Caco-2 (cell line): ENCODE measurements at regions not wholly inside any gene's neighbourhood (a gene's known extent, or its start where the extent isn't known, plus 50 kb on each side); places are given as distances from the start of the nearest gene placed in this dataset.

Experiments used
- BruUV-seq: library from RNA; stranded (reverse); fragments of 400-500 nt; replicated peaks from 2 replicates; lab custom pipeline; 2021; lab: Mats Ljungman, UMichigan
- CTCF ChIA-PET: fragments of 300-600 bp; sonication (Branson Sonifier 250); formaldehyde crosslinking; loops from one replicate; lab custom pipeline; 2022; ENCODE audit warnings: antibody characterized with exemption; lab: Charles Lee
- POLR2A ChIA-PET: fragments of 300-600 bp; sonication (Branson Sonifier 250); formaldehyde crosslinking; loops from one replicate; lab custom pipeline; 2022; ENCODE audit warnings: antibody characterized with exemption; lab: Charles Lee
- DNase-seq, 2 experiments: peaks; one replicate each; pipeline versions ENCODE4 v3.0.0 to v3.0.0-alpha.2; 2020 to 2022
- H3K27me3 ChIP-seq: replicated peaks from 2 replicates; pipeline ENCODE4 v1.6.0; 2011; ENCODE audit warnings: low read length; ENCODE audit not compliant: control insufficient read depth, insufficient read depth
- H3K36me3 ChIP-seq: 2 replicates; pipeline ENCODE4 v1.5.1; 2011; ENCODE audit warnings: low read length; ENCODE audit not compliant: control insufficient read depth, insufficient read depth
- H3K4me1 ChIP-seq: fragments of 250-450 bp; sonication (Bioruptor Pico); 2 replicates; pipeline ENCODE4 v1.5.1; 2020; ENCODE audit warnings: mild to moderate bottlenecking
- H3K4me3 ChIP-seq: 2 replicates; pipeline ENCODE4 v1.5.1; 2011; ENCODE audit warnings: low read depth, mild to moderate bottlenecking, control low read depth, low read length
- H3K9me3 ChIP-seq: fragments of 250-450 bp; sonication (Bioruptor Pico); 2 replicates; pipeline ENCODE4 v1.5.1; 2020; ENCODE audit warnings: mild to moderate bottlenecking, moderate library complexity
- H3K27ac Mint-ChIP-seq: one replicate; pipeline ENCODE4 v1.8.0; 2022; ENCODE audit warnings: mixed read lengths; ENCODE audit not compliant: unreplicated experiment
- H3K27me3 Mint-ChIP-seq: one replicate; pipeline ENCODE4 v1.8.0; 2022; ENCODE audit warnings: mixed read lengths; ENCODE audit not compliant: insufficient read depth, unreplicated experiment
- H3K36me3 Mint-ChIP-seq: one replicate; pipeline ENCODE4 v1.8.0; 2022; ENCODE audit warnings: mild to moderate bottlenecking, mixed read lengths; ENCODE audit not compliant: insufficient read depth, unreplicated experiment
- H3K4me1 Mint-ChIP-seq: one replicate; pipeline ENCODE4 v1.8.0; 2022; ENCODE audit warnings: low read depth, mixed read lengths; ENCODE audit not compliant: unreplicated experiment
- H3K4me3 Mint-ChIP-seq: one replicate; pipeline ENCODE4 v1.8.0; 2022; ENCODE audit warnings: mild to moderate bottlenecking, moderate library complexity, mixed read lengths; ENCODE audit not compliant: unreplicated experiment
- H3K9me3 Mint-ChIP-seq: one replicate; pipeline ENCODE4 v1.8.0; 2022; ENCODE audit warnings: mixed read lengths; ENCODE audit not compliant: unreplicated experiment
- intact Hi-C: fragments of 100-400 bp; cut with micrococcal nuclease; formaldehyde crosslinking; loops from one replicate; pipeline ENCODE4 v1.10.0; 2022; ENCODE audit not compliant: unreplicated experiment
- TF ChIP-seq, protein P1 (sequence below), 2 experiments: fragments of 200-600 bp in 1 of 2; IDR thresholded peaks; 1 replicate in 1 of 2; 2 replicates in 1 of 2; pipeline versions ENCODE4 v1.5.1 to v1.8.0; 2011 to 2022; ENCODE audit warnings: antibody characterized with exemption in 1 of 2, control low read depth in 1 of 2, inconsistent platforms in 1 of 2, low read depth in 1 of 2, low read length in 1 of 2, mild to moderate bottlenecking in 1 of 2, moderate library complexity in 1 of 2; ENCODE audit not compliant: insufficient read depth in 1 of 2, severe bottlenecking in 1 of 2, unreplicated experiment in 1 of 2

DNA sequence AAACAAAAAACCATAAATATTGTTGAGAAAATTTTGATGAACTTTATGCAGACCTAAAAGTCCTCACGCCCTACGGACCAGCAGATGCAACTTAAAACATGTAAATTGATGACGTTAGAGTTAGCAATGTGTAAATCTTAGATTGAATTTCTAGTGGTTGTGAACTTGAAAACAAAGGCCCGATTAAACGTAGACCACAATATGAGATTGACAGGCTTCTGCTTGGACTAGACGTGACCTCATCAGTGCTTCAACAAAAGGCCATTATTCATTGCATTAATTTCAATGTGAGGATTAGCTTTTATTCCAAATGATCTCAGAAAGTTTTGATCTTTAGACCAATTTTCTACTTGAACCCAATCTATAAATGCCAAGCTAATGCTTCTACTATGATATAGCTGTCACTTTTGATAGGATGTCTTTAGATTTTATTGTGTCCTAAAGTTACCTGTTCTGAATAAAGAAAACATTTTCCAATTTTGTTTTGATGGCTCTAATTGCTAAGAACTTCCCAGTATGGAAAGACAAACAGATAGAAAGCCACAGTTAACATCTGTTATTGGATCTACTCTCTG lies 55.4 kb upstream of the SPPL2A start:
- BruUV-seq = no TSS peak
- no peaks in the 10 kb centered on the region for H3K27me3 Mint-ChIP-seq
- H3K4me1 Mint-ChIP-seq = peaks cover 19% of the 10 kb centered on the region
- H3K36me3 Mint-ChIP-seq = no peaks in the 10 kb centered on the region
- H3K9me3 Mint-ChIP-seq = no peaks in the 10 kb centered on the region
- no peak overlapping the region for H3K4me3 ChIP-seq
- no peak overlapping the region for H3K4me3 Mint-ChIP-seq
- ChIA-PET POLR2A (interaction anchor here (0.5 kb wide), 1 partner anchor 372 kb away, joined by 3 read pairs; no protein-coding TSS in a partner anchor), CTCF (no interaction called here)
- peaks cover 3% of the 10 kb centered on the region; the same call in 1 of the 2 replicates for H3K4me1 ChIP-seq
- intact Hi-C loops = no loop called here
- no peak overlapping the region for H3K27ac Mint-ChIP-seq
- no peaks in the 10 kb centered on the region for H3K36me3 ChIP-seq
- no peak for DNase-seq
- H3K9me3 ChIP-seq = no peaks in the 10 kb centered on the region
- H3K27me3 ChIP-seq = no peaks in the 10 kb centered on the region
- TF ChIP-seq, protein P1, sequence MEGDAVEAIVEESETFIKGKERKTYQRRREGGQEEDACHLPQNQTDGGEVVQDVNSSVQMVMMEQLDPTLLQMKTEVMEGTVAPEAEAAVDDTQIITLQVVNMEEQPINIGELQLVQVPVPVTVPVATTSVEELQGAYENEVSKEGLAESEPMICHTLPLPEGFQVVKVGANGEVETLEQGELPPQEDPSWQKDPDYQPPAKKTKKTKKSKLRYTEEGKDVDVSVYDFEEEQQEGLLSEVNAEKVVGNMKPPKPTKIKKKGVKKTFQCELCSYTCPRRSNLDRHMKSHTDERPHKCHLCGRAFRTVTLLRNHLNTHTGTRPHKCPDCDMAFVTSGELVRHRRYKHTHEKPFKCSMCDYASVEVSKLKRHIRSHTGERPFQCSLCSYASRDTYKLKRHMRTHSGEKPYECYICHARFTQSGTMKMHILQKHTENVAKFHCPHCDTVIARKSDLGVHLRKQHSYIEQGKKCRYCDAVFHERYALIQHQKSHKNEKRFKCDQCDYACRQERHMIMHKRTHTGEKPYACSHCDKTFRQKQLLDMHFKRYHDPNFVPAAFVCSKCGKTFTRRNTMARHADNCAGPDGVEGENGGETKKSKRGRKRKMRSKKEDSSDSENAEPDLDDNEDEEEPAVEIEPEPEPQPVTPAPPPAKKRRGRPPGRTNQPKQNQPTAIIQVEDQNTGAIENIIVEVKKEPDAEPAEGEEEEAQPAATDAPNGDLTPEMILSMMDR (IDR thresholded peaks at IDR 0.05; ENCODE audit: insufficient read depth in 1 of 2, low read depth in 1 of 2, low read length in 1 of 2, severe bottlenecking in 1 of 2, unreplicated experiment in 1 of 2) = no peak

DNA sequence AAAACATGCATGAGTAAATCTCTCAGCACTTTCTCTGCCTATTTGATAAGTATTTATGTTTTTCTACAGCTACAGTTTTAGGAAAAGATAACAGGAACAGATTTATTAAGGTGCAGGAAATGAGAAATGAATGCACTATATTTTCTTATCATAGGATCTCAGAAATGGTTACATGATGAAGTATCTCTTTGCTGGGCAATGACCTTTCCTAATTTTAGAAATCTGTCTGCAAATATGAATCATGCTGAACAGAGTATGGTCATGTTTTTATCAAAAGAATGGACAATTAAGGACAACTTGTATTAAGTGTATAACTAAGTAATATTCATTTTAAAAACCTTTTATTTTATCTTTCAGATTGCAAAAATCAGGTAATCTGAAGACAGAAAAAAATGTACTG lies 53.8 kb upstream of the SPPL2A start:
- H3K36me3 Mint-ChIP-seq = no peaks in the 10 kb centered on the region
- Histone ChIP-seq H3K4me1 (peaks cover 8% of the 10 kb centered on the region; the same call in 1 of the 2 replicates), H3K27me3 (no peaks in the 10 kb centered on the region), H3K9me3 (no peaks in the 10 kb centered on the region), H3K36me3 (no peaks in the 10 kb centered on the region), H3K4me3 (no peak overlapping the region)
- no peak overlapping the region for H3K4me3 Mint-ChIP-seq
- H3K9me3 Mint-ChIP-seq = no peaks in the 10 kb centered on the region
- POLR2A ChIA-PET = no interaction called here
- CTCF ChIA-PET = no interaction called here
- no TSS peak for BruUV-seq
- H3K27ac Mint-ChIP-seq = no peak overlapping the region
- TF ChIP-seq, protein P1 (IDR thresholded peaks at IDR 0.05; ENCODE audit: insufficient read depth in 1 of 2, low read depth in 1 of 2, low read length in 1 of 2, severe bottlenecking in 1 of 2, unreplicated experiment in 1 of 2) = no peak
- H3K27me3 Mint-ChIP-seq = no peaks in the 10 kb centered on the region
- DNase-seq = no peak
- peaks cover 21% of the 10 kb centered on the region for H3K4me1 Mint-ChIP-seq
- intact Hi-C loops = no loop called here

DNA sequence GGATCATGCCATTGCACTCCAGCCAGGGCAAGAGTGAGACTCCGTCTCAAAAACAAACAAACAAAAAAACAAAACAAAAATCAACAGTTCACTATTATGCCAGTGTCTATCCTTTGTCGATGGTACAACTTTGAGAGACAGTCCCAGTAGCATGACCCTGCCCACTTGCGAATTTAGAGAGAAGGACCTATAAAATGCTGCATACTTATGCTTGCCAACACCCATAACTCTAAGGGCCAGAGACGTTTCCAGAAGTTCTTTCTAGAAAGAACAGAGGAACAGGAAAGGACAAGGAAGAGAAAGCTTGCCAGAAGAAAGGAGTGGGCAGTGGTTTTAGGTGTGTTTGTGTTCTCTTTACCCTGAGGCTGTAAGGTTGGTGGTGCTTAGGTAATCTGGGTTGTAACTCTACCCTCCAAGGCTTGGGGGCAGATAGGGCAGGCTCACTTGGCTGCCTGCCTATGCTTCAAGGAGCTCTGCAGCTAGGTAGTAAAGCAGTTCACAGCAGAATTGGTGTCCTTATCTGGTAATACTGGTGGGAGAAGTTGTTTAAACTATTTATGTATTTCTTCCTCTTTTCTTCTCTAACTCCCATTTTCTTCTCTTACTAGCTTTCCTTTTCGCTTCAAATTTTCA lies 50.6 kb upstream of the SPPL2A start:
- H3K9me3 Mint-ChIP-seq = no peaks in the 10 kb centered on the region
- ChIA-PET POLR2A (no interaction called here), CTCF (interaction anchor here (0.5 kb wide), 1 partner anchor 74 kb away, joined by 8 read pairs; no protein-coding TSS in a partner anchor)
- no peaks in the 10 kb centered on the region for H3K36me3 Mint-ChIP-seq
- Histone ChIP-seq H3K4me1 (peaks cover 8% of the 10 kb centered on the region; the same call in 1 of the 2 replicates), H3K27me3 (no peaks in the 10 kb centered on the region), H3K9me3 (no peaks in the 10 kb centered on the region), H3K4me3 (no peak overlapping the region), H3K36me3 (no peaks in the 10 kb centered on the region)
- intact Hi-C loops = no loop called here
- TF ChIP-seq, protein P1 (IDR thresholded peaks at IDR 0.05; ENCODE audit: insufficient read depth in 1 of 2, low read depth in 1 of 2, low read length in 1 of 2, severe bottlenecking in 1 of 2, unreplicated experiment in 1 of 2) = no peak
- DNase-seq = peak in 1 of 2 experiments; percentile 18
- H3K27me3 Mint-ChIP-seq = no peaks in the 10 kb centered on the region
- peaks cover 21% of the 10 kb centered on the region for H3K4me1 Mint-ChIP-seq
- H3K27ac Mint-ChIP-seq = no peak overlapping the region
- no peak overlapping the region for H3K4me3 Mint-ChIP-seq
- BruUV-seq = no TSS peak
